ENCODE measurements at regions not wholly inside any gene's neighbourhood (a gene's known extent, or its start where the extent isn't known, plus 50 kb on each side); places are given as distances from the start of the nearest gene placed in this dataset.
"Not testable (repeated sequence)": the region's sequence is repeated elsewhere in the genome, so short reads cannot be mapped to it uniquely, and the experiment has no call there.

GRCh38 chr6:77095936-77096627 is 367.2 kb downstream of the HTR1B start:
- DNase-seq (ENCODE audit: low read depth): no peak
- in situ Hi-C loops (cut with HindIII; ENCODE audit: low sequenced_read_pairs): no loop called here
- no peak for TF ChIP-seq CTCF (IDR thresholded peaks at IDR 0.05; ENCODE audit: low read depth, low read length, missing control alignments)
- H3K4me3 ChIP-seq (ENCODE audit: low read depth, low read length): no peak overlapping the region

DNA sequence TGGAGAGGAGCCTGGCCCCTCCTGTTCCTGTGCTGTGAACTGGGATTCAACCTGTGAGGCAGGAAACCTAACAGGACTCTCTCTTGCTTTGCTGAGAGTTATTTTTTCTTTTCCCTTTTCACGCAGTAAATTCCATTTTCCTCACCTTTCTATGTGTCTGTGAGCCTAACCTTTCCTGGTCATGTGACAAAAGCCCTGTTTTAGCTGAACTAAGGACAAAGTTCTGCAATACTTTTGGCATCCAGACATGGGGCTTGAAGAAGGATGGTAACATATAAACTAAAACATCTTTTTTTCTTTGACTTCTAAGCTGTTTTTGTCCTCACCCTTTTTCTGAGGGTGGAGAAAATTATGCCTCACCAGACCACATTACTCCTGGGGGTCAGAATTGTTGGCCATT is 368.5 kb downstream of the HTR1B start:
- no peak overlapping the region for H3K4me3 ChIP-seq (ENCODE audit: low read depth, low read length)
- no peak for DNase-seq (ENCODE audit: low read depth)
- TF ChIP-seq CTCF (IDR thresholded peaks at IDR 0.05; ENCODE audit: low read depth, low read length, missing control alignments): no peak
- in situ Hi-C loops (cut with HindIII; ENCODE audit: low sequenced_read_pairs): no loop called here

- in situ Hi-C loops (cut with HindIII; ENCODE audit: low sequenced_read_pairs): no loop called here
- TF ChIP-seq CTCF (IDR thresholded peaks at IDR 0.05; ENCODE audit: low read depth, low read length, missing control alignments): no peak
- no peak overlapping the region for H3K4me3 ChIP-seq (ENCODE audit: low read depth, low read length)
- no peak for DNase-seq (ENCODE audit: low read depth)
These were observed 370.3 kb downstream of the HTR1B start for GRCh38 chr6:77092971-77093370.

DNA sequence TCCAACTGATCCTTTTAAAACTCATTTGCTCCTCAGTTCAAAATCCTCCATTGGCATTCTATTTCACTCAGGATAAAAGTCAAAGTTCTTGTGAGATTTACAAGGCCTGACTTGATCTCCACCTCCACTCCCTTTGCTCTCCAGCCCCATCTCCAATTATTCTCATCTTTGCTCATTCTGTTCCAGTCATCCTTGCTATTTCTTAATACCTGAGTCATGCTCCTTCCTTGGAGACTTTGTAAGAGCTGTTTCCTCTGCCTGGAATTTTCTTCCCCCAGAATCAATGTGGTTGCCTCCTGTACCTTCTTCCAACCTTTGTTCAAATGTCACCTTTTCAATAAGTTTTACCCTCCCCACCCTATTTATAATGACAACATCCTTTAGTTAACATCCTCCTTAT is 373.5 kb downstream of the HTR1B start:
- in situ Hi-C loops (cut with HindIII; ENCODE audit: low sequenced_read_pairs): no loop called here
- no peak overlapping the region for H3K4me3 ChIP-seq (ENCODE audit: low read depth, low read length)
- no peak for TF ChIP-seq CTCF (IDR thresholded peaks at IDR 0.05; ENCODE audit: low read depth, low read length, missing control alignments)
- DNase-seq (ENCODE audit: low read depth): no peak

GRCh38 chr6:77087794-77088318 is 375.4 kb downstream of the HTR1B start:
- H3K4me3 ChIP-seq (ENCODE audit: low read depth, low read length); in situ Hi-C loops (cut with HindIII; ENCODE audit: low sequenced_read_pairs); DNase-seq (ENCODE audit: low read depth): not testable (repeated sequence)

- no peak for DNase-seq (ENCODE audit: low read depth)
- no peak overlapping the region for H3K4me3 ChIP-seq (ENCODE audit: low read depth, low read length)
- in situ Hi-C loops (cut with HindIII; ENCODE audit: low sequenced_read_pairs): no loop called here
- no peak for TF ChIP-seq CTCF (IDR thresholded peaks at IDR 0.05; ENCODE audit: low read depth, low read length, missing control alignments)
These were observed 389.1 kb downstream of the HTR1B start for GRCh38 chr6:77074037-77074713.

DNA sequence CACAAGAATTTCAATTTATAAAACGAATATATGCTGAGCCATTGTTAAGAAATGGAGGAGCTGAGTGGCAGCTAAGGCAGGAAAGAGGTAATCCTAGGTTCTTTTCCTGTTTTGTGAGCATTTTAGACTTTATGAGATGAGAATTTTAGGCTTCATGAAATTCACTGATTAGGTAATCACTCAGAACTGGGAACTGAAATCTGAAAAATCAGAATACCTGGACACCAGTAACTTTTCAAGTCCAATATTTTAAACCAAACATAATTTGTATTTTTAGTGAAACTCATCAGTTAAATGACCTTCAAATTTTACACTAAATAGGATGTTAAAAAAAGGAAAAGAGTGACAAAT is 389.9 kb downstream of the HTR1B start:
- no peak overlapping the region for H3K4me3 ChIP-seq (ENCODE audit: low read depth, low read length)
- in situ Hi-C loops (cut with HindIII; ENCODE audit: low sequenced_read_pairs): no loop called here
- TF ChIP-seq CTCF (IDR thresholded peaks at IDR 0.05; ENCODE audit: low read depth, low read length, missing control alignments): no peak
- no peak for DNase-seq (ENCODE audit: low read depth)

All from astrocyte of the cerebellum (primary cell).